ENCODE measurements at regions not wholly inside any gene's neighbourhood (a gene's known extent, or its start where the extent isn't known, plus 50 kb on each side); places are given as distances from the start of the nearest gene placed in this dataset.
"Not testable (repeated sequence)": the region's sequence is repeated elsewhere in the genome, so short reads cannot be mapped to it uniquely, and the experiment has no call there.

DNA sequence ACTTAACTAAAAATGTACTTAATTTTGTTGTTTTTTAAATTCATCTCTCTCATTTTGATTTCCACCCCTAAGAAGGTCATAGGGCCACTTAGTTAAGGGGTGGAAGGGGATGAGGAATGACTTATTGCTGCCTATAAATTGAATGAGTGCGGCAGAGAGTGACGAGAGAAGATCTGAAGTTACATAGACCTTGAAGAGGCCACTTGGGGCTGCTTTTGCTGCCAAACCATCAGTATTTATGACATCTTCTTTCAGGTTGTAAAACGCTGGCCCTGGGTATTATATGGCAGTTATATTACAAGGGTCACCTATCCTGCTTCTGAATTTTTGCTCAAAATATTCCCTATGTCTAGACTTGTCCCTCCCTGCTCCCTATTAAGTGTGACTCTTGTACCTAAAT, 119.6 kb upstream of the RIMS1 start:
- Mint-ChIP-seq H3K27ac (no peak overlapping the region), H3K4me1 (ENCODE audit: low read depth) (no peaks in the 10 kb centered on the region), H3K27me3 (ENCODE audit: insufficient read depth) (no peaks in the 10 kb centered on the region), H3K9me3 (no peaks in the 10 kb centered on the region), H3K4me3 (no peak overlapping the region), H3K36me3 (ENCODE audit: low read depth) (no peaks in the 10 kb centered on the region)
- intact Hi-C loops (cut with micrococcal nuclease) = no loop called here
- no peak for DNase-seq (ENCODE audit: low spot score)

DNA sequence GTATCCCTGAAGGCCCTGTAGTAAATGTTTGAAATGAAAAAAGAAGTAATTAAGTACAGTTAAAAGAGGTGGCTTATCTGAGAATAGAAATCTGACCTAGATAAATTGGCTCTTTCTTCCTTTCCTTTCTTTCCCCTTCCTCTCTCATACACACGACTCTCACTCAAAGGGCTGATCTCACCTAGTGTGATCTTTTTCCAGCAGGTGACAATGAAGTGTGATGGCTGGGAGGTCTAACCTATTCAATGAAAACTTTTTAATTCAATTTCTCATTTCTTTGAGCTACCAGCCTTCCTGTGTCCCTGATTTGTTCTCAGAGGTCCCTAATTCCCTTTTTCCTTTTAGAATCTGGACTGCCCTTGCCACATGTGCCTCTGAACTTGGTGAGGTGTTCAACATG, 118.0 kb upstream of the RIMS1 start:
- Mint-ChIP-seq H3K4me3 (no peak overlapping the region), H3K27ac (no peak overlapping the region), H3K27me3 (ENCODE audit: insufficient read depth) (no peaks in the 10 kb centered on the region), H3K9me3 (no peaks in the 10 kb centered on the region), H3K4me1 (ENCODE audit: low read depth) (no peaks in the 10 kb centered on the region), H3K36me3 (ENCODE audit: low read depth) (no peaks in the 10 kb centered on the region)
- intact Hi-C loops (cut with micrococcal nuclease) = no loop called here
- no peak for DNase-seq (ENCODE audit: low spot score)

DNA sequence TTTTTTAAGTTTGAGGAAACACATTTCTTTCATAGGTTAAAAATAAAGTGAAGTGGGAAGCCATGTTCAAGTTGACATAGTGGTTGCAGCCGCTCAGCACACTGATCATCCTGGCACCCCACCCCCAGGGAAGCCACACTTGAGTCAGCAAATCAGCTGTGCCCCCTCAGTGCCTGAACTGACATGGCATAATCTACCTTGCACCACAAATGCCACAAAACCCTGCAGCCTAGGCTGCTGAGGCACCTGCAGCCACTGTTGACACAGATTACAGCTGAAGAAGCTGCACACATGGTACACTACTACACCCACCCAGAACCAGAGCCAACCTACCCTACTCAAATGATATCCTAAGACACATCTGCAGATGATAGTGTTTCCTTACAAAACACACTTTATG, 77.5 kb upstream of the RIMS1 start:
- Mint-ChIP-seq H3K27me3 (ENCODE audit: insufficient read depth) (no peaks in the 10 kb centered on the region), H3K27ac (no peak overlapping the region), H3K4me3 (no peak overlapping the region), H3K36me3 (ENCODE audit: low read depth) (no peaks in the 10 kb centered on the region), H3K9me3 (peaks cover 36% of the 10 kb centered on the region), H3K4me1 (ENCODE audit: low read depth) (no peaks in the 10 kb centered on the region)
- no peak for DNase-seq (ENCODE audit: low spot score)
- intact Hi-C loops (cut with micrococcal nuclease) = no loop called here

DNA sequence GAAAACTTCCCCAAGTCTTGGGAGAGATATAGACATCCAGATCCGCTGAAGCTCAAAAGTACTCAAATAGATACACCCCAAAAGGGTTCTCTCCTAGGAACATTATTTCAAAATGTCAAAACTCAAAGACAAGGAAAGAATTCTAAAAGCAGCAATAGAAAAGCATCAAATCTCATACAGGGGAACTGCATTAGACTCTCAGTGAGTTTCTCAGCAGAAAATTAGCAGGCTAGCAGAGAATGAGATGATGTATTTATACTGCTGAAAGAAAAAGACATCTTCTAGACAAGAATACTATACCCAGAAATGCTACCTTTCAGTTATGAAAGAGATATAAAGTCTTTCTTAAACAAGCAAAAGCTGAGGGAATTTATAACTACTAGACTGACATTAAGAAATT, 75.5 kb upstream of the RIMS1 start:
- no peak for DNase-seq (ENCODE audit: low spot score)
- Mint-ChIP-seq H3K27ac (no peak overlapping the region), H3K27me3 (ENCODE audit: insufficient read depth) (no peaks in the 10 kb centered on the region), H3K36me3 (ENCODE audit: low read depth) (no peaks in the 10 kb centered on the region), H3K4me3 (no peak overlapping the region), H3K4me1 (ENCODE audit: low read depth) (no peaks in the 10 kb centered on the region), H3K9me3 (peaks cover 41% of the 10 kb centered on the region)
- intact Hi-C loops (cut with micrococcal nuclease) = no loop called here

DNA sequence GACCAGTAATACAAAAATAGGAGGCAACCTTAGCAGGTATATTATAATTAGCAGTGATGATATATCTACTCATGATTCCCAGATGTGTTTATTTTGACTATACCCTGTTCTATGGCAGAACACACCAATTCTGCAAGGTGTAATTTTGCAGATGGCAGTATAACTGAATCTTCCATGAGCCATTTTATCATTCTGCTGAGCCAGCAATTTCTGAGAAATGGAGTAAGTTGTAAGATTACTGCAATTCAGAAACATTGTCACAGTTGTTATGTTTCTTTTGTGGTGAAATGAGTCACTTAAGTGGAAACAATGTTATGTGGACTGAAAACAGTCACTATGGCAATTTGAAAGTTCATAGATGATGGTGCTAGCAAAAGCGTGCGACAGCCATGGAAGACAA, 63.7 kb upstream of the RIMS1 start:
- Mint-ChIP-seq H3K36me3 (ENCODE audit: low read depth) (no peaks in the 10 kb centered on the region), H3K27ac (no peak overlapping the region), H3K4me3 (no peak overlapping the region), H3K4me1 (ENCODE audit: low read depth) (no peaks in the 10 kb centered on the region), H3K27me3 (ENCODE audit: insufficient read depth) (no peaks in the 10 kb centered on the region), H3K9me3 (peaks cover 12% of the 10 kb centered on the region)
- intact Hi-C loops (cut with micrococcal nuclease) = no loop called here
- no peak for DNase-seq (ENCODE audit: low spot score)

DNA sequence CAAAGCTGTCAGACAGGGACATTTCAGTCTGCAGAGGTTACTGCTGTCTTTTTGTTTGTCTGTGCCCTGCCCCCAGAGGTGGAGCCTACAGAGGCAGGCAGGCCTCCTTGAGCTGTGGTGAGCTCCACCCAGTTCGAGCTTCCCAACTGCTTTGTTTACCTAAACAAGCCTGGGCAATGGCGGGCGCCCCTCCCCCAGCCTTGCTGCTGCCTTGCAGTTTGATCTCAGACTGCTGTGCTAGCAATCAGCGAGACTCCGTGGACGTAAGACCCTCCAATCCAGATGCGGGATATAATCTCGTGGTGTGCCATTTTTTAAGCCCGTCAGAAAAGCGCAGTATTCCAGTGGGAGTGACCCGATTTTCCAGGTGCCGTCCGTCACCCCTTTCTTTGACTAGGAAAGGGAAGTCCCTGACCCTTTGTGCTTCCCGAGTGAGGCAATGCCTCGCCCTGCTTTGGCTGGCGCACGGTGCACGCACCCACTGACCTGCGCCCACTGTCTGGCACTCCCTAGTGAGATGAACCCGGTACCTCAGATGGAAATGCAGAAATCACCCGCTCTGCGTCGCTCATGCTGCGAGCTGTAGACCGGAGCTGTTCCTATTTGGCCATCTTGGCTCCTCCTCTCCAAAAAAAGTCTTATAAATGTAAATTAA, 54.1 kb upstream of the RIMS1 start:
- H3K27me3 Mint-ChIP-seq (ENCODE audit: insufficient read depth); H3K27ac Mint-ChIP-seq; H3K4me3 Mint-ChIP-seq; intact Hi-C loops (cut with micrococcal nuclease); DNase-seq (ENCODE audit: low spot score); H3K4me1 Mint-ChIP-seq (ENCODE audit: low read depth); H3K36me3 Mint-ChIP-seq (ENCODE audit: low read depth); H3K9me3 Mint-ChIP-seq: not testable (repeated sequence)

All from activated T-helper 1 cell treated with anti-CD3 and anti-CD28 coated beads, Interleukin-12 subunit alpha, Interleukin-12 subunit beta, Interleukin-2, Interleukin-4 antibody, amounts not matched to agents 30 ng/mL and 10 ng/mL and 1 ng/mL, durations not matched to agents 14 hours and 24 hours and 36 hours (primary cell).